Non-pigmented ciliary epithelial cell (primary cell): ENCODE measurements at regions not wholly inside any gene's neighbourhood (a gene's known extent, or its start where the extent isn't known, plus 50 kb on each side); places are given as distances from the start of the nearest gene placed in this dataset.

Experiments
- DNase-seq: peaks from one replicate; pipeline ENCODE4 v3.0.0-alpha.2; 2010; ENCODE audit warnings: low read depth

DNA sequence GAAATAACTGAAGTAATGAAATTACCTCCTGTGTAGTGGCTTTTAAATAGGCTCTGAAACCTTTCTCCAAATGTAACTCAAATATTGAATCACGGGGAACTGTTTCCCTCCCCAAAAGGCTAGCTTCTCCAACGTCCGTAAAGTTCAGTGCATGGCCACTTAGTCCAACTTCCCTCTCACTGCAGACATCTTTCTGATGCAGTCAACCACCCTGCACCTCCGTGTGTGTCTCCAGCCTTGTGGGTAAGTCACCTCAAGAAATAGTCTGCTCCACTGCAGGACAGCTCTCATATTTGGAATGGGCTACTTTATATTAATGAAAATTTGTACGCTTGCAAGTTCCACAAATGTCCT is 152.5 kb upstream of the CYRIA start:
- DNase-seq: no peak

DNA sequence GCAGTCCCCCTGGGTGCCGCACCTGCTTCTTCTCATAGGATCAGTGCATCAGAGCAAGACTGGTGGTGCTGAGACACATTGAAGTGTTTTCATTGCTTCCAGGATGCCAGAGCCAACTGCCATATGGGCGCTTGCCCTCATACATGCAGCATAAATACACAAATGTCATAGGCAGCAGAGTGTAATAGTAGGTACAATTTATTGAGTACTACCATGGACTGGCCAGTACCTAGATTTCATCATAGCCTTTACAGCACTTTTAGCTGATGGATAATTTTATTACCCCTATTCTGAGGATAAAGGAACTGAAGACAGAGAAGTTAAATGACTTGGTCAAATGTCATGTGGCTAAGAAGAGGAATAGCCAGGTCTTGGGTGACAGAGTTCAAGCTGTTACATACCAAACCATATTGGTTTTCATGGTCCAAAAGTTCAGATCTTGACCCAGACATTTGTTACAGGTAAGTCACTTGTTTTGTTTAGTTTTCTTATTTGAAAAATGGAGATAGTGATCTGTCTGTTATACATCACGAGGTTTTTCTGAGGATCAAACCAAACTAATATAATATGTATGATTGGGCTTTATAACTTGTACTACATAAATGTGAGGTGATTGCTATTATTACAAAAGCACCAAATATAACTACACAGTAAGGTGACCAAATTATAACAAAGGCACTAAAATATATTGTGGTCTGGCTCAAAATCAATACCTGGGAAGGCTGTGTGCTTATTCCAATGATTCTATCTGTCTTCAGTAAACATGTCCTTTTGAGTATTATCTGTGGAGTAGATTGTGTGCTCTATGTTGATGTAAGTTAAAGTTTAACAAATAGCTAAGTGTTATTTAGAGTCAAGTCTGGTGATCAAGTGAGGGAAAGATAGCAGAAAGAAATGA is 151.9 kb upstream of the CYRIA start:
- no peak for DNase-seq

DNA sequence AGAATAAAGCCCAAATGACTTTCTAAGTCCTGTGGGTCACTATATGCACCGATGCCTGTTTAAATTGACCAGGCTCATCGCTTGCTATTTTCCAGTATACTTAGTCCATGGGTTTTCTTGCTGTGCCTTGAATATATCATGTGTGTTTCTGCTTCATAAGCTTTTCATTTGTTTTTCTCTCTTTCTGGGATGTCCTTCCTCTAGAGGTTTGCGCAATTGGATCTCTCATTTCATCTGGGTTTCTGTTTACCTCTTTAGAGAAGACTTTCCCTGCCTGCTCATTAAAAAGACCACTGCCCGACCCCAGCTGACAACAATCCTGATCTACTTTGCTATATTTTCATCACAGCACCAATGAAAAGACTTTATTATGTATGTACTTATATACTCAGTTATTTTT is 150.9 kb upstream of the CYRIA start:
- no peak for DNase-seq

DNA sequence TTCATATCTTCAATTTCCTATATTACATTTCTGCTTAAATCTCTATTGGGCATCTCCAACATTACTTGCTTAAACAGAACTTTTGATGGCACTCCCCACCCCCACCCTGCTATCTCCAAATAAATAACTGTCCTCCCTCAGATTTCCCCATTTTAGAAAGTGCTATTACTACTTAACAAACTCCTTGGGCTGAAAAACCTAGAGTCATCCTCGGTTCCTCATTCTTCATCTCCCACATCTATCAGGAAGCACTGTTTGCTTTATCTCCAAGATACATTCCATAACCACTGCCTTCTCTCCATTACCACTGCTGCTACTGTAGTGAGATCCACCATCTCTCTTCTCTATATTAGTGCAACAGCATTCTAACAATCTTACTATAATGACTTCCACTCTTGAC is 150.4 kb upstream of the CYRIA start:
- DNase-seq: no peak

DNA sequence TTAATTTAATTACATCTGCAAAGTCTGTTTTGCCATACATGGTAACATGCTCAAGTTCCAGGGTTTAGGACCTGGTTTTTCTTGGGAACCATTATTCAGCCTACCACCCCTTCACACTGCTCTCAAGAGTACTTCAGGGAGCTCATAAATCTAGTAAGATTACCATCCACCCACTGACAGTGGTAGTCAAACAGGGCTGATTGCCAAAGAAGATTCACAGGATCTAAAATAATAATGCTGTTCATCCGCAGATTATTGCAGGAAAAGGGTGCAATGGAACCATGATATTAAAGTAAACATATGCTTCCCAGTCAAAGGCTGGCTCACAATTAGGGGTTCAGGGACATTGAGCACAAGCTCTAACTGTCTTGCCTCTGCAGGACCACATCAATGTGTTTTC is 148.0 kb upstream of the CYRIA start:
- no peak for DNase-seq

DNA sequence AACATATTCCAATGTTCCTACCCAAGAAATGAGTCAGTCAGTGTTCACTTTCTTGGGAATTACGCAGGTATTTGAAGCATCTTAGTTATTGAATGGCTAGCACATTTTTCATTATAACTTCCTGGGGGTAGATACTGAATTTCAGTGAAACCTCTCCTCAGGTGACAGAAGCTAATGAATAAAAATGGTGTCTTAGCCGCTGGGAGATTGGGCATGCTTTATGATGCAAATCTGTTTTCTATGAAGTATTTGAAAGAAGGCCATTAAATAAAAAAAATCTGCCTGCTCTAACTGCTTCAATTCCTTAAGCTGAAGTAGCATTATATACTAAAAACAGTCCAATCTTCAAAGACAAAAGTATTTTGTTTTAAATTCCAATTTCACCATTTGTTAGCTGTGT is 132.8 kb upstream of the CYRIA start:
- no peak for DNase-seq

DNA sequence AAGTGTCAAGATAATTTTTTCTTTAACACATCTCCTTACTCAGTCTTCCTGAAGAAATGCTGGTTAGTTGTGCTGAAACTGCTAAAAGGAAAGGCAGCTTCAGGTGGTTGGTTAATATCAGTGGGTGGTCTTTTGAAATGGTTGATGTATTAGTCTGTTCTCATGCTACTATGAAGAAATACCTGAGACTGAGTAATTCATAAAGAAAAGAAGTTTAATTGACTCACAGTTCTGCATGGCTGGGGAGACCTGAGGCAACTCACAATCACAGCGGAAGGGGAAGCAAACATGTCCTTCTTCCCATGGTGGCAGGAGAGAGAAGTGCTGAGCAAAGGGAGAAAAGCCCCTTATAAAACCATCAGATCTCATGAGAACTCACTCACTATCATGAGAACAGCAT is 125.9 kb upstream of the CYRIA start:
- DNase-seq: no peak

DNA sequence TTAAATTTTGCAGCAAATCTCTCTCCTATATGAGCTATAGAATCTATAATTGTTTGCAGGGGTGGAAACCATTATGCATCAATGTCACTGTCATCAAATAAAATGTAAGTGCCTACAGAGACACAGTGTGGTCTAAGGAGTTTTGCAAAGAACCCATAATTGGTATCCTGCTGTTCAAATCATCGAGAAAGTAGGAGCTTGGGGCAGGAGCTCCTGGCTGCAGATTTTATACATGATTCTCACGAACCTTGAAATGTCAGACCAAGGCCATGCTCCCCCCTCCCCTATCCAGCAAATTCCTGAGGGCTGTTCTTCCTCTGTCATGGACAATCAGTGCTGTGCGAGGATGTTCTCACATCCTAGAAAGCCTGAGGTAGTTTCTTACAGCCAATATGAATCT is 119.5 kb upstream of the CYRIA start:
- DNase-seq: no peak

DNA sequence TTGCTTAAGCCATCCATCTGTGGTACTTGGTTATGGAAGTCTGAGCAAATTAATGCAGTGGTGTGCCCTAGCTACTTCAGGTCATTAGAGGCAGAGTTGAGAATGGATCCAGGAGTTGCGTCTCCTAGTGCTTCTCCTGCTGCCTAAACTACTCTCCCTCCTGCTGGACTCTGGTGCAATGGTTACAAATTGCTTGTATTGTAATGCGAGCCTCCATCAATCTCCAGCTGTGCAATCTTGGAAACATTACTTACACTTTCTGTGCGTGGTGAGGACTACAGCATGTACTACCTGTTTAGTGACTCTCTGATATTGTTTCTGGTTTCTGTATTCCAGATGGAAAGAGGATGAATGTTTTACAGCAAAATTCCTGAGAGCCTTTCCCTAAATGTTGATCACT is 119.0 kb upstream of the CYRIA start:
- no peak for DNase-seq

DNA sequence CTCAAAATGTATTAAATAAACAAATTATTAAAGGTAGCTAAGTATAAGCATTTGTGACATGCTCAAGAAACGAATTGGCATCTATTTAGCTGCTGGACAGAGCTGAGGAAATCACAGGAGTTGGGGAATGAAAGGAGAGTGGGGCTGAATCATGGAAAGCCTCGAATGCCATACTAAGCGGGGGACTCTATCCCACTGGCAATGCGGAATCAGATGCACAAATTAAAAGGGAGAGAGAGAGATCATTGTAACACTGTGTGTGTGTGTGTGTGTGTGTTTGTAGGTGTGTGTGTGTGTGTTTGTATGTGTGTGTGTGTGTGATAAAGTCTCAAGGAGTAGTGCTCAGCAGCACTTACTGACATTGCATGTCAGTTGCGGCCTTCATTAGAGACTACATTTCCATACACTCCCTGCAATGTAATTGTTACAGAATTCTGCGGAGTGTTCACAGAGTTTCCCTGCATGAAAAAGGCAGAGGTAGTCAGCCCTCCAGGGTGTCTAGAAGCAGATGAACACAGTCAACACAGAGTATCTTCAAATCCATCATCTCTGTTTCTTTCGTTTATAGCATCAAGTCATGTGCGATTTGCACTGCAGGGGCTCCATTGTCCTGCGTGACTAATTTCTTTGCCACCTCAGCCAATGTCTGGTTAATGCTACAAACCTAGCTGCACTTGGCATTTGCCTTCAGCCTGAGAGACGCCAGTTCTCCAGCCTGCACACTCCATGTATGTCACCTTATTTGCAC is 111.7 kb upstream of the CYRIA start:
- DNase-seq: no peak

DNA sequence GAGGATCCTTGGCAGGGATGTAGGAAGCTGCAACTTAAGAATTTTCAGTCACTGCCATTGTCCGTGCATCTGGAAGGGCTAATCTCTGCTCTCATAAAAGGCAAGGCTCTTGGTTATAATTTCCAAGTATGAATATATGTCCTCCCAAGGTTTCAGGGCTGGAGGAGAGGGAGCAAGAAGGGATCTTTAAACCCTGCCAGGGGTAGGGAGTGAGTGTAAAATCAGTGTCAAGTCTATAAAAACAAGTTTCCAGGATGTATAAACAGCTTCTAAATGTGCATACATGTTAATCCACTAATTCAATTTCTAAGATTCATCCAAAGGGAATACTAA is 110.2 kb upstream of the CYRIA start:
- DNase-seq: no peak

DNA sequence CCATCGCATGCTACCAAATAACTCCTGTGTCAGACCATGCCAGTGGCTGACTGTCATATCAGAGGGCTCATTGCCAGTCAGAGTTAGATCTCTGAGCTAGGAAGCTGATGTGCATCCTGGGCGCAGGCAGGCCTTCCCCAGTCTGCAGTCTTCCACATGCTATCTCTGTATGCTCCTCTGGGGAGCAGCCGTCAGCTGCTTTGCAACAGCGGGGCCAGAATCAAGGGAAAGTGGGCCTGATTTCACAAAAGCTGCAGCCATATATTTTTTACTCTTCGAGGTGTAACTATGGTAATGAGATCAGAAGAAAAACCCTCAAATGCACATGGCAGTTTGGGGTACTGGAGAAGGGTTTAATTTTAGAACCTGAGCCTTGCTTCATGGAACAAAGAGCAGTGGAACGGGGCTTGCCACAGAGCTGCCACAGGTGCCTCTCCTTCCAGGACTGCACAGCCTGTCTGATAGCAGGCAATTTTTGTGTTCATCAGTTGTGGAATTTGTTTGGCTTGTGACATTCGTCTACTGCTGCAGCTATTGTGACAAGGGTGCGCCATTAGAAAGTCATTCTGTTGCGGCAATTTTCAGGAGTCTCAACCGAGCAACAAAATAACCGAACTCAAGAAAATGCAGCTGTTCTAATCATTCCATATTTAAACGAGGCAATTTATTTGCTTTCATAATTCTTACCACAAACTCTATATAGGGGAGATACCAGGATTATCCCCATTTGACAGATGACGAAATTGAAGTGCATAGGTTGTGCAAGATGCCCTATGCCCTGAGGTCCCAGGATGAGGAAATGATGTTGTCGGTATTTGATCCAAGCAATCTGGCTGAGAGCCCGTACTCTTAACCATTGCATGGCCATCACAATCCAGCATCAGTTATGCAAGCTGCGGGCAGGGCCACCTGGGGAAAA is 109.6 kb upstream of the CYRIA start:
- no peak for DNase-seq

DNA sequence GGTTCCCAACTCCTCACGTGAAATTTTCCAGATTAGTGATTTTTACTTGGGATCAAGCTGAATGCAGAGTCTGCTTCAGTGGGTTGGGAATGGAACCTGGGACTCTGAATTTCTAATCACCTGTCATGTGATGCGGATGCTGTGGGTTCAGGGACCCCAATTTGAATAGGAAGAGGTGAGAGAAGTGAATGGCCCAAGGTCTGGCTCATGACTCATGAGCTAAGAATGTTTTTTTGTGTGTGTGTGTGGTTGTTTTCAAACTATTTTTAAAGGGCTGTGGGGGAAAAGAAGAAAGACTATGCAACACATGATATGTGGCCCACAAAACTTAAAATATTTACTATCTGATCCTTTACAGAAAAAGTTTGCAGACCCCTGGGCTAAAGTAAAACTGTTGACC is 108.5 kb upstream of the CYRIA start:
- no peak for DNase-seq

DNA sequence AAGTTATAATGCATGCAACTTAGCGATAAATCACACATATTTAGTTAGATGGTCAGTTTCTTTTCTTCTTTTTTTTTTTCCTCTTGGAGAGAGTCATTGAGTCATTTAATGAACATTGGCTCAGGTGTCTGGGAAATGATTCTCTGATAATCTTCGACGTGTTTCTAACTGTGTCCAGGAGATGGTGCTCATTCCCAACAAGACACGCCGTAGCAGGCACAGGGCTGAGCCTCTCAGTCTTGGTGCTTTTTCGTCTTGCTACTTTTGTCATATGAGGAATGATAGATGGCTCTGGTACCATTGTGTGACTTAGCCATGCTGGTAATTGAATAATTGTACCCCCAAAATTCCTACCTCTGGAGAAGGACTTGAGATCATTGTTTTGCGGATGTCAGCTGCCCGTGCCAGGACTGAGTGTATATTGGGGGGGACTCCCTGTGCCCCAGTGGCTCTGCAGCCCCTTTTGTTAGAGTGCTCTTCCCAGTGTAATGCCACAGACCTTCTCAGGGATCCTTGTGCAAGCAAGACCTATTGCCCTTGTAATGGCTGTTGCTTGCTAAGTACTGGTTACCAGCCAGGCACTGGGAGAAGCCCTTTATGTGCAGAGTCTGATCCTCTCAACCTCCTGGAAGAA is 107.6 kb upstream of the CYRIA start:
- DNase-seq: no peak

DNA sequence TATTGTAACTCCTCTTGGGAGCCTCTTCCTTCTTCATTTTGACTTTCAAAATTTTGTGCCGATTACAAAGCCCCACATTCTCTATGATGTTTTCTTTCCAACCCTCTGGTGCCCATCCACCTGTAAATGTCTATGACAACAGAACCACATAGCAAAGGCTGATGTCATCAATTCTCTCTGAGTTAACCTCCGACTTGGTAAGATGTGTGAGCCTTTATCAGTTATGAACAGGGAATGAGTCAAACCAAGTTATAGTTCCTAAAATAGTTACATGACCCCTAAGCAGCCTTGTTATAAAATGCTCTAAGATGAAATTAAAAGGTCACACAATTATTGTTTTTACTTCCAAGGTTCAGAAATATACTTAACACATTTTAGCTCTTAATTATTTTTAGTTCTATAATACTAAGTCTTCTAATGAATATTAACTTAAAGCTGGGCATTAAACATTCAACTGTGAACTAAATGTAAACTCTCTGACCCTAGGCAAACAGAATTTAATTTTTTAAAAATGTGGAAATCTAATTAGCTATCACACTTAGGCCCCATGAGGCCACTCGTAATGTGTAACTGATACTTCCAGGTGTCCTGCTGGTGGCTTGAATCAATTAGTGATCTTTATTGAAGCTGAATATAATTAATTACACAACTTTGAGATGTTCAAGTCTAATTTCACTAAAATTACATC is 102.3 kb upstream of the CYRIA start:
- DNase-seq: no peak

DNA sequence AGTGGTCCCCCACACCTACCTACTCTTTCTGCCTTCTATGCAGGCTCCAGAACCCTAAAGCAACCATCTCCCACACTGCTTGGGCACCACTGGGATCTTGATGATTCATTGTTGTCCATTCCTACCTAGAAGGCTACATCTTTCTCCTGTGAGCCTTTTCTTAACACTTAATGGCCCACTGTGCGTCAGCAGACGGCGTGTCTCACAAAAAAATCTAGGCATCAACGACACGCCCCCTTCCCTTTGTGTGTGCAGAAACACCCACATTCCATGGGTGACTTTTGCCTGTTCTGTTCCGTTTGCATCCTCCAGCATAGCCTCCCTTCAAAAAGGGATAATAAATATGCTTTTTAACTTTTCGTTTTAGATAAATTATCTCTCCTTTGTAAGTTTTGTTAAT is 99.7 kb upstream of the CYRIA start:
- DNase-seq: no peak

DNA sequence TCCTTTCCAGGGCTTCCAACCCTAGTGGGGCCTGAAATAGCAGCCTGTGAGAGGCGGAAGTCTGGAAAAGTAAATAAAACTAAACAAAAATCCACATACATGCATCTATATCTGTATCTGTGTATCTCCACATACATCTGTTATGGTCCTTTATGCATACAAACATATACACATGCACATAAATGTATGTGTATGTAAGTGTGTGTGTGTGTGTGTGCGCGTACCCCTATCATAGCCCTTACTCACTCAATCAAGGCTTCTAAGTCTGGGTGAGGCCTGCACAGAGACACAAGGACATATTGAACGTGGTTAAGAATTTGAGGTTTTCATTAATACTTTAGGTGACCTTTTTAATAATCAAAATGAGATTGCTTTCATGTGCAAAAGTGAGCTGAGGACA is 98.9 kb upstream of the CYRIA start:
- no peak for DNase-seq

DNA sequence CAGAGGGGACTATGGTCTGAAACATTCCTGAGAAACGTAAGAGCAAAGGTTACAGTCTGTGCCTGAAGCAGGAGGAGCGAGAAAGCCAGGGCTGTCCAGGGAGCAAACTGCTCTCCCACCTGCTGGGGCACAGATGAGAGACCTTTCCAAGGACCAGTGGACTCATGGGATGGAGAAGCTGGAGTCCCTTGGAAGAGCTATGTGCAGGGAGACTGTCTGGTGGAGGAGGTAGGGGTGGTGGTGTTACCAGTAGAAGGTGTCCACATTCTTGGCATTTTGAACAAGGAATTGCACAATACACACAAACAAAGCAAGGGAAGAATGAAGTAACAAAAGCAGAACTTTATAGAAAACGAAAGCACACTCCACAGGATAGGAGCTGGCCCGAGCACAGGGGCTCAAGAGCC is 97.9 kb upstream of the CYRIA start:
- no peak for DNase-seq

DNA sequence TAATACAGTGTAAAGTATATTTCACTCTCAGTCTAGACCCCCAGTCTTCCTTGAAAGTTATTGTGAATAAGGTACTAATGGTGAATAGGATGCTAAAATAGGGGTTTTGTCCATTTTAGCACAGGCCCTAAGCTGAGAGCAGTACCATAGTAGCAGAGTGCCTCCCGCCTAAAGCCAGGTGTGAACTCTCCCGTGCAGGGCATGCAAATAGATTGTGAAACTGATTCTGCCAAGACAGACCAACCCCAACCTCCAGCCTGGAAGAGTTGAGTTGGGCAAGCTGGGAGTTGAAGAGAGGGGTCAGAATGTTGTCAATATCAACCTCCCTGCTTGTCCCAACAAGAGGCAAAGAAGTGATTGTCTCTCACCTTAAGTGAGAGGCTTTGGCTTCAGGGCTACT is 97.4 kb upstream of the CYRIA start:
- no peak for DNase-seq

DNA sequence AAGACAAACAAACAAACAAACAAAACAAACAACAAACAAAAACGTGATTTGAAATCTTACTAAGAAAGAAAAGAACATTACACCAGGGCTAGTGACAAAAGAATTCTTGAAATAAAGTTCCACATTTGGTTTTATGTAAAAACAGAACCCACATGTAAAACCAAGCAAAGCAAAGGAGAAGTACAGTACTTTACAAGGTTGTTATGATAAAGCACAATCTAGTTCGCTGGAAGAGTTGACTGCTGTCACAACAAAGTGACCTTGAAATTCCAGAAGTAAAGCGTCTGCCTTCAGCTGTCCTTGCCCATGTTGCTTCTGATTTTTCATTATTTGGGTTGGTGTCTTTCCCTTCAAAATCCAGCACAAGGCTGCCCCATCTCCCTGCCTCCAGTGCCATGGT is 94.8 kb upstream of the CYRIA start:
- DNase-seq: no peak

DNA sequence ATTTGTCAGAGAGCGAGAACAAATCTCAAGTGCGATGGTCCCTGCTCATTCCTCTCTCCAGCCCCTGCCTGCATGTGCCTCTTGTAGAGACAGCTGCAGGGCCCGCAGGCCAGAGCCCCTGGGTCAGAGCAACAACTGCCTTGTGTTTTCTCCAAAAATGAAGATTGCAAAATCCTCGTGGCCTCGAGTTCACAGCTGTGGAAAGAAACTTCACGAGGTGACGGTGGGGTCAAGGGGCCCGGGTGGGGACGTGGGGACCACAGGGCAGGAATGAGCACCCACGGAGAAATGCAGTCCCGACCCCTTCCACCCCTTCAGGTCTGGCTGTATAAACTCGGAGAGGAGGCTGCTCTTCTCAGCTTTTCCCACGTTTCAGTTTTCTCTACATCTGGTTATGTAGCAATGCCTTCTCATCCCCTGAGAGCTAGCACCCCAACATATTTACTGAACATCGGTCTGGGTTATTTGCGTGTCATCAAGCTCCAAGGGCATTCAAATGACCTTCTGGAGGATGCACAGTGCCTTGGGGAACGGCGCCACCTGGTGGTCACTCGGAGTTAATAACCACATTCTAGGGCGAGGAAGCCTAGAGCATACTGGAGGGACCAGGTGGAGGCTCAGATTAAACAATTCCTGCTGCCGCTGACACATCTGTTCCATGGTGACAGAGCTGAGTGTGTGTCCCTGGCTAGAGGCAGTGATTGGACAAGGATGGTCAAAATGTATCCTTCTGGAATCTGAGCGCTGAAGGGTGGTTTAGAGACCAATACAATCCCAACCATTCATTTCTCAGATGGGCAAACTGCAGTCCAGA is 91.4 kb upstream of the CYRIA start:
- DNase-seq: no peak
